Activated CD4-positive, alpha-beta T cell treated with anti-CD3 and anti-CD28 coated beads, Interleukin-10, Interleukin-2, amounts not matched to agents 100 ng/mL and 50 ng/mL, durations not matched to agents 16 hours and 8 hours (primary cell): ENCODE measurements at regions not wholly inside any gene's neighbourhood (a gene's known extent, or its start where the extent isn't known, plus 50 kb on each side); places are given as distances from the start of the nearest gene placed in this dataset.

Source experiments
- DNase-seq: peaks from one replicate; pipeline ENCODE4 v3.0.0-alpha.2; 2020

- no peak for DNase-seq
Measured at GRCh38 chr21:25375675-25376074, 231.6 kb downstream of the MRPL39 start.

DNA sequence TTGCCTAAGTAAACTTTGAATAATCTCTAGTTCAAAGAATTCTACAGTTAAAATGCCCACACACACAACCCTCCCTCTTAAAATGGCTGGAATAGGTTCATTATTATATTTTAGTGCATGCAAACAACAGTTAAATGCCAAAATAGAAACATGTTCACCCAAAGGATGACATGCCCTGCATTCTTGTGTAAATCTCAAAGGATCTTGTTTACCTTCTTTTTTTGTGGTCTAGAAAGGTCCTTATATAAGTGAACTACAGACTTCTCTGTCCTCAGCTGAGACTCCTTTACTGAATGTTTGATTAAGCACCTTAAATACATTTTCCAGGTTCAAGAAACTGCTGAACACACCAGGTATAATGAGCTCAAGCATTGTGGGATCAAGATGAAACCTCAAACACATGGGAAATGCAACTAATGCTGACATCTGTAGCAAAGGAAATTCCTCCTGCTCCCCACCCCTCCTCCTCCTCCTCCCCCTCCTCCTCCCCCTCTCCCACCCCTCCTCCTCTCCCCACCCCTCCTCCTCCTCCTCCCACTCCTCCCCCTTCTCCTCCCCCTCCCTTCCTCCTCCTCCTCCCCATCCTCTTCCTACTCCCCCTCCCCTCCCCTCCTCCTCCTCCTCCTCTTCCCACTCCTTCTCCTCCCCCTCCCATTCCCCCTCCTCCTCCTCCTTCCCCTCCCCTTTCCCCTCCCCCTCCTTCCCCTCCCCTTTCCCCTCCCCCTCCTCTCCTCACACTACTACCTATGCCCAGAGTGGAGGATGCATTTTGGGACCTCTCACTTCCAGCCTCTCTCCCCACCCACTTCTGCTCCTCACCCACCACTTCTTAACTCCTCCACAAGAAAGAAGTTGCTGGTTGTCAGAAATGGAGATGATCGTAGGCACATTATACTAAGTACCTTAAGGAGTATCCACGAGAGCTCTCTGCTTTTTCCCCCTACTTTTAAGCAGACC, 233.9 kb downstream of the MRPL39 start:
- no peak for DNase-seq

DNA sequence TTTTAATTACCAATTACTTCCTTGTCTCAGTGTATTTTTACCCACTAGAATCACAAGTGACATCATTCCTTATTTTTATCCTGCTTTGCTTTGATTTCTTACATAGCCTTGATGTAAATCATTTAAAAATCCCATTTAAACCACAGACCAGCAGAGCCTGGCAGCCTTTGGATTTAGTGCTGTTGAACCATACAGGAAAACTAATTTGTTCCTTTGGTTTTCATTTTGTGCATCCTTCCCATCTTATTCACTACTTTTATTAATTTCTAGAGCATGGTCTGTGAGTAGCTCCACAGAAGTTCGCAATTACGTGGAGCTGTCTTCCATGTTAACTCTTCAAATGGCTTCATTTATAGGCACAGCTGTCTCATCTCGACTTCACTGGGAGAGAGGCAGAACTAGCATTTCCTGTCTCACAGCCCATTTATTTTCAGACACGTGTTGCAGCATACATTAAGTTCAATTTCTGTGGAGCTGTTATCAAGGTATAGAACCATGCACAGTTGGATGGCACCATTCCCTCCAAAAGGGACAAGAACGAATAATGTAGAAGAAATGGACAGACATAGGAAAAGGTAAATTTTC, 235.3 kb downstream of the MRPL39 start:
- no peak for DNase-seq

DNA sequence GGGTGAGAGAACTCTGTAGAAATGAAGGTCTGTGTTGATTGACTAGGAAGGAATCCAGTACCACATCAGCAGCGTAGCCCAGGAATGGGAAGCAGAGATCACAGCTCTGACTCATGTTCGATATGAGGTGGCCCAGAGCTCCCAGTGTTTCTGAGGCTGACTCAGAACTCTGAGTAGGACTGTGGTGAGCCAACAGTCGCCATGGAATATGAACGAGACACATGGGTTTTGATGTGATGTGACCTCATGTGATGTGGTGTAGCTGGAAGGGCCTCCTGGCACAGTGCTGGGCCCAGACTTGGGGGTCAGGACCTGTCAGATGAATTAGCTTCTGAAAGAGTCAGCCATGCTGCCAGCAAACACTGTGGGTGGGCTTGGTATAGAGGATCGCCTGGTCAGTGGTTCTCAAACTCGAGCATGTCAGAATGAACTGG, 237.0 kb downstream of the MRPL39 start:
- peak; percentile 55 for DNase-seq

- no peak for DNase-seq
Measured at GRCh38 chr21:25369524-25370300, 237.6 kb downstream of the MRPL39 start.

DNA sequence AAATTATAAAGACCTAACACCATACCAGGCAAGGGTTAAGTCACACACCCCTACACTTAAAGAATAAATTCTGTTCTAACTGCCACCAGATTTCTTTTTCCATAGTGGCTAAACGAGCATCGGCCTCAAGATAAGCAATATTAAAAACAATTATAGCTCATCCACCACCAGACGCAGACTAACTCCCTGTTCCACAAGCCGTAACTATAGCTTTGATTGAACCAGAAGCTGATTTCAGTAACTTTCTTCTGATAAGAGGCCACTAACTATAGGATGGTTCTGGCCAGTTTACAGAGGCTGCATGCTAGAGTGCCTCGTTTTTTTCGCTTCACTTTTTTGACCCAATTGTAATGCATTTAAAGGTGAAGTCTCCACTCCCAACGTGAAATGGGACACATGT, 238.8 kb downstream of the MRPL39 start:
- DNase-seq = no peak

GRCh38 chr21:25366116-25366515, 241.2 kb downstream of the MRPL39 start:
- no peak for DNase-seq

GRCh38 chr21:25362375-25363267, 244.7 kb downstream of the MRPL39 start:
- DNase-seq = peak; percentile 6

- DNase-seq = no peak
Measured at GRCh38 chr21:25361765-25362164, 245.5 kb downstream of the MRPL39 start.

DNA sequence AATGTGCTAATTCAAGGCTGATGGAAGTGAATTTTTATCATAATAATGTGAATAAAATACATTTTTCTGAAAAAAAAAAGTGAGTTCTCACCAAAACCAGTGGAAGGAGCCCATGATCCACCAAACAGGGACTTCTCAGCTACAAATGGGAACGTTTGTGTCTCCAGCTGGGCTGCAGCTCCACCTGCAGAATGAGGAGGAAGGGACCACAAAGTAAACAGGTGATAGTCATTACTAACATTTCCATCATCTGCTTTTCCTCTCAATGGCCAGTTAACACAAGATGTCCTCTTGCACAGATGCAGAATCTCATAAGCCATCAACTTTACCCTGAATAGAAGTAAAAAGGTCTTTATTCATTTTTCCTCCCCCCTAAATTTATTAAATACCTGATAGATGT, 246.2 kb downstream of the MRPL39 start:
- DNase-seq = no peak

- DNase-seq = peak; percentile 15
Measured at GRCh38 chr21:25360593-25360992, 246.7 kb downstream of the MRPL39 start.

- no peak for DNase-seq
Measured at GRCh38 chr21:25359724-25360123, 247.6 kb downstream of the MRPL39 start.

DNA sequence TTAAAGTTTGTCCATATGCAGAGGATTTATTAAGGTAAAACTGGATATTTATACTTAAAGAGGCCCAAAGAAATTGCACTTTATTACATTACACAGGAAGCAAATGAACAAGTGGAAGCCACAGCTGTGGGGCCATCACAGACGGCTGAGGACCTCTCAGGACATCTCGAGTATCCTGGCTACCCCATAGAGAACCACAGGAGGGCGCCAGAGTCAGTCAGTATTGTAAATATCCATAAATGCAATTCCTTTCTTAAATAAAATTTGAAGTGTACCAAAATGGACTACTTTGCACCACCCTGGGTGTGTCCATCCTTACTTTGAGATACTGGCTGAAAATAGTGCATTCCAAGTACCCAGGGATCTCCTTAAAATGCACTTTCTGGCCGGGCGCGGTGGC, 257.2 kb downstream of the MRPL39 start:
- DNase-seq = peak; percentile 45

- DNase-seq = no peak
Measured at GRCh38 chr21:25343774-25344545, 263.3 kb downstream of the MRPL39 start.

GRCh38 chr21:25342816-25343215, 264.5 kb downstream of the MRPL39 start:
- no peak for DNase-seq

- DNase-seq = no peak
Measured at GRCh38 chr21:25341981-25342380, 265.3 kb downstream of the MRPL39 start.

DNA sequence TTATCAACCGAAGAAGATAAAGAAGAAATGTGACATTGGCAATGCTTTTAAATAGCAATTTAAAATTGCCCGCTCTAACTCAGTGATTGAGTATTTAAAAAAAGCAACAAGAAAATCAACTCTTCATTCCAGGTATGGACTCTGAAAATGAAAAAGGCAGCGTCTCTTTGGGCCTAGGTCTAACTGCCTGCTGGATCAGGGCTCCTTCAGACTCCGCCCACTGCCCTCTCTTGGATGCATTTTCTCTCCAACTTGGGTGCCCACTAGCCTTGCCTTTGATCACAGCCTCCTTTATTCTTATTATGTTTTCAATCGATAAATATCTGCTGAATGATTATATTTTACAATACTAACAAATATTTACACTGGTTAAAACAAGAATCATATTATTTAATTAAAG, 268.9 kb downstream of the MRPL39 start:
- no peak for DNase-seq

DNA sequence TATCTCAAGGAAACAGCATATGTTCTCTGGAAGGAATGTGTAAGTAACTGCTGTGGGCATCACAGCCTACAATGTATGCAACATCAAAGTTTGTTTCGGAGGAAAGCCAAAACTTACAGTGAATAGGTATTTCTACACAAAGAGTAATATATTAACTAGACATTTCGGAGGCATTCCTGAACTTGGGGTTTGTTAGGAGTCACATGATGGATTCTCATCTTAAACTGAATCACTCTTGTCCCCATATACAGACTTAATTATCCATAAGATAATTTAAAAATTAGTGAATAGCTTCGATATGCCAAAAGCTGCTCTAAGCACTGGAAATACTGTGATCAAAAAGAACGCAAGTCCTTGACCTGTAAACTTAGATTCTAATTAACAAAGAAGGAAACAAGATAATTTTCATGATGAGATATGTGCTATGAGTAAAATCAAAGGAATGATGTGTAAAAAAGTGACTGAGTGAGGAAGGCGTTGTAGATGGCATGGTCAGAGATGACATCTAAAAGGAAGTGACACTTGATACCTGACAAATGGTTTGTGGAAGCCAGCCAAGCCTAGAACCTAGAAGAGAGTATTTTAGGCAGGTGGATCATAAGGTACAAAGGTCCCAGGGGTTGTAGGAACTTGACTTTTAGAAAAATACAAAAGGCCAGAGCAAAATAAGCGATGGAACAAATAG, 273.1 kb downstream of the MRPL39 start:
- no peak for DNase-seq

- no peak for DNase-seq
Measured at GRCh38 chr21:25331286-25331685, 276.0 kb downstream of the MRPL39 start.

DNA sequence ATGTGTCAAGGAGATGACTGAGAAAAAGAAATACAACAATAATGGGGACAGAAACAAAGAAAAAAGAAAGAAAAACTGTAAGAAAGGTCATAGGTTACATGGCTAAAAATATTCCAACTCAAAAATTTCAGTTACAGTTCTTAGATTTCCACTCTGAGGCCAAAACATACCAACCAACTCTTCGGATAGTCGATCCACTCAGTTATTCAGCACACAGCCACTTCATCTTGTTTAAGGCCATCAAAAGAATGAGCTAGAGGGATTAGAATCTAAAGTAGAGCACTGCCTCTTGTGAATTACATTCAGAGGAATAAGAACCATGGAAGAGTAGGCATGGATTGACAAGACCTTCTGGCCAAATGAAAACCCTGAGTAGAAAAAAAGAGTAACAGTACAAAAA, 277.0 kb downstream of the MRPL39 start:
- no peak for DNase-seq

DNA sequence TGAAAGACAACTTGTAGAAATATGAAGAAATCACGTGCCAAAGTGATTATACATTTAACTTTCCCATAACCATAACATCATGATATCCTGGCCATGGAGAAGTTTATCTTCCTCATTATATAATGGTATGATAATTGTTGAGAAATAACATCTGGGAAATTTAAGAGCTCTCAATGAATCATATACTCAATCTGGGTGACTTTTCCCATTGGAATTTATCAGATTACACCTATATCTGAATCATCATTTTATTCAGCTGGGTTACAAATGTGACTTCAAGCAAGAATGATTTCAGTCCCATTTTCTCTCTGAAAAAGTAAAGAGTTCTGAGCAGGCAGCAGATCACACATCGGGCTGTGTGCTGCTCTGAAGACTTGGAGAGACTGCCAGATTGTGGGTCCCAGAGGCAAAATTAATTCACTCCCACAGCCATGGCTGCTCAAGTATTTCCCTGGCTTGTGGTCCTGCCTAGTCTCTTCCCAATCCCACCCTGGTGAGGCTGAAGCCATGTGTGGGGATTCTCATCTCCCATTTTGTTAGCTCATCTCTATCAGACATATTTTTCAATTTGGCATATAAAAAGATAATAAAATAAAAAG, 278.0 kb downstream of the MRPL39 start:
- no peak for DNase-seq
